GM23338 (cell line): ENCODE measurements at regions not wholly inside any gene's neighbourhood (a gene's known extent, or its start where the extent isn't known, plus 50 kb on each side); places are given as distances from the start of the nearest gene placed in this dataset.
A peak's percentile ranks its signal among the peaks of the same experiment; 100 is the strongest.

Source experiments
- CREB1 ChIP-seq: fragments of 250-450 bp; sonication (Bioruptor Pico); IDR thresholded peaks from 2 replicates; pipeline ENCODE4 v1.5.0; 2020; ENCODE audit warnings: low read depth, mild to moderate bottlenecking, moderate library complexity
- CTCF ChIP-seq, 2 experiments: fragments of 200-600 bp in 1 of 2; sonication (generic) in 1 of 2; conservative IDR thresholded peaks; 2 replicates each; pipeline versions ENCODE4 v1.5.1 to v1.6.1; 2016 to 2017; ENCODE audit warnings: antibody characterized with exemption in 2 of 2, low read depth in 2 of 2, mild to moderate bottlenecking in 2 of 2, moderate library complexity in 1 of 2
- ETS1 ChIP-seq: IDR thresholded peaks from 2 replicates; pipeline ENCODE4 v1.6.1; 2016; ENCODE audit warnings: antibody characterized with exemption
- EZH2 ChIP-seq: fragments of 200-600 bp; sonication (generic); IDR thresholded peaks from one replicate; pipeline ENCODE4 v1.8.0; 2017; ENCODE audit warnings: antibody characterized with exemption, mild to moderate bottlenecking, low read depth; ENCODE audit not compliant: unreplicated experiment
- EZH2phosphoT487 ChIP-seq: fragments of 200-600 bp; sonication (generic); IDR thresholded peaks from one replicate; pipeline ENCODE4 v1.8.1; 2018; ENCODE audit warnings: antibody characterized with exemption; ENCODE audit not compliant: unreplicated experiment
- JUNB ChIP-seq: IDR thresholded peaks from one replicate; pipeline ENCODE4 v1.6.1; 2016; ENCODE audit warnings: antibody characterized with exemption; ENCODE audit not compliant: unreplicated experiment
- NANOG ChIP-seq: IDR thresholded peaks from 2 replicates; pipeline ENCODE4 v1.6.1; 2016; ENCODE audit warnings: antibody characterized with exemption, borderline replicate concordance
- POLR2AphosphoS5 ChIP-seq: IDR thresholded peaks from 2 replicates; pipeline ENCODE4 v1.6.1; 2016; ENCODE audit warnings: antibody characterized with exemption, low read depth
- REST ChIP-seq: IDR thresholded peaks from one replicate; pipeline ENCODE4 v1.6.1; 2018; ENCODE audit warnings: antibody characterized with exemption; ENCODE audit not compliant: unreplicated experiment
- STAT1 ChIP-seq: IDR thresholded peaks from one replicate; pipeline ENCODE4 v1.6.1; 2016; ENCODE audit warnings: antibody characterized with exemption; ENCODE audit not compliant: unreplicated experiment
- ZNF114 ChIP-seq: fragments of 250-450 bp; sonication (Bioruptor Pico); IDR thresholded peaks from 2 replicates; pipeline ENCODE4 v1.5.0; 2020; ENCODE audit warnings: mild to moderate bottlenecking, moderate library complexity
- ZNF331 ChIP-seq: fragments of 250-450 bp; sonication (Bioruptor Pico); IDR thresholded peaks from 2 replicates; pipeline ENCODE4 v1.5.0; 2020; ENCODE audit warnings: low read depth, mild to moderate bottlenecking, moderate library complexity

GRCh38 chr13:86608701-86609100 is 809.5 kb upstream of the SLITRK6 start:
- TF ChIP-seq STAT1 (no peak), CTCF (conservative IDR thresholded peaks at IDR 0.05; ENCODE audit: low read depth in 2 of 2) (peak in 1 of 2 experiments; percentile 28; a peak in 1 of 4 replicates), REST (no peak), NANOG (no peak), EZH2 (no peak), POLR2AphosphoS5 (no peak), JUNB (no peak), EZH2phosphoT487 (no peak), CREB1 (CRISPR knock-in tag) (no peak), ETS1 (no peak), ZNF114 (no peak), ZNF331 (CRISPR knock-in tag) (no peak)
